Activated naive CD4-positive, alpha-beta T cell treated with anti-CD3 and anti-CD28 coated beads, Interleukin-2, amount 50 U/mL, for 24 hours (primary cell): ENCODE measurements at regions not wholly inside any gene's neighbourhood (a gene's known extent, or its start where the extent isn't known, plus 50 kb on each side); places are given as distances from the start of the nearest gene placed in this dataset.
A peak's percentile ranks its signal among the peaks of the same experiment; 100 is the strongest.

ENCODE experiments used
- H3K27ac Mint-ChIP-seq: one replicate; pipeline ENCODE4 v1.8.0; 2021; ENCODE audit warnings: mild to moderate bottlenecking, mixed read lengths
- H3K27me3 Mint-ChIP-seq: one replicate; pipeline ENCODE4 v1.8.0; 2021; ENCODE audit warnings: mixed read lengths
- H3K36me3 Mint-ChIP-seq: one replicate; pipeline ENCODE4 v1.8.0; 2021; ENCODE audit warnings: mixed read lengths
- H3K4me1 Mint-ChIP-seq: one replicate; pipeline ENCODE4 v1.8.0; 2021; ENCODE audit warnings: mixed read lengths
- H3K4me3 Mint-ChIP-seq: one replicate; pipeline ENCODE4 v1.8.0; 2021; ENCODE audit warnings: mild to moderate bottlenecking, mixed read lengths
- H3K9me3 Mint-ChIP-seq: one replicate; pipeline ENCODE4 v1.8.0; 2021; ENCODE audit warnings: mixed read lengths

GRCh38 chr2:207464007-207464406, 65.8 kb upstream of the CREB1 start:
- Mint-ChIP-seq H3K27ac (no peak overlapping the region), H3K4me1 (peaks cover 19% of the 10 kb centered on the region), H3K9me3 (no peaks in the 10 kb centered on the region), H3K4me3 (no peak overlapping the region), H3K36me3 (no peaks in the 10 kb centered on the region), H3K27me3 (no peaks in the 10 kb centered on the region)

- Mint-ChIP-seq H3K27me3 (no peaks in the 10 kb centered on the region), H3K4me1 (peaks cover 12% of the 10 kb centered on the region), H3K36me3 (no peaks in the 10 kb centered on the region), H3K27ac (no peak overlapping the region), H3K9me3 (no peaks in the 10 kb centered on the region), H3K4me3 (no peak overlapping the region)
Measured at GRCh38 chr2:207465894-207466293, 63.9 kb upstream of the CREB1 start.

GRCh38 chr2:207467716-207468347, 61.9 kb upstream of the CREB1 start:
- H3K4me1 Mint-ChIP-seq = peaks cover 13% of the 10 kb centered on the region
- no peaks in the 10 kb centered on the region for H3K36me3 Mint-ChIP-seq
- H3K9me3 Mint-ChIP-seq = no peaks in the 10 kb centered on the region
- H3K27ac Mint-ChIP-seq = no peak overlapping the region
- H3K27me3 Mint-ChIP-seq = no peaks in the 10 kb centered on the region
- H3K4me3 Mint-ChIP-seq = no peak overlapping the region

- Mint-ChIP-seq H3K4me3 (no peak overlapping the region), H3K27me3 (no peaks in the 10 kb centered on the region), H3K36me3 (no peaks in the 10 kb centered on the region), H3K27ac (no peak overlapping the region), H3K4me1 (peaks cover 17% of the 10 kb centered on the region), H3K9me3 (no peaks in the 10 kb centered on the region)
Measured at GRCh38 chr2:207468488-207468887, 61.3 kb upstream of the CREB1 start.

- no peaks in the 10 kb centered on the region for H3K27me3 Mint-ChIP-seq
Measured at GRCh38 chr2:207469451-207469850, 60.3 kb upstream of the CREB1 start.

GRCh38 chr2:207469943-207470729, 59.6 kb upstream of the CREB1 start:
- H3K36me3 Mint-ChIP-seq = no peaks in the 10 kb centered on the region
- H3K9me3 Mint-ChIP-seq = no peaks in the 10 kb centered on the region
- no peak overlapping the region for H3K4me3 Mint-ChIP-seq
- H3K27ac Mint-ChIP-seq = no peak overlapping the region
- no peaks in the 10 kb centered on the region for H3K27me3 Mint-ChIP-seq
- peaks cover 22% of the 10 kb centered on the region for H3K4me1 Mint-ChIP-seq

More at GRCh38 chr2:207469451-207469850, 60.3 kb upstream of the CREB1 start:
- H3K27ac Mint-ChIP-seq = no peak overlapping the region
- H3K4me1 Mint-ChIP-seq = peaks cover 15% of the 10 kb centered on the region
- H3K4me3 Mint-ChIP-seq = no peak overlapping the region
- H3K36me3 Mint-ChIP-seq = no peaks in the 10 kb centered on the region
- no peaks in the 10 kb centered on the region for H3K9me3 Mint-ChIP-seq

- Mint-ChIP-seq H3K9me3 (no peaks in the 10 kb centered on the region), H3K4me1 (peaks cover 27% of the 10 kb centered on the region), H3K27me3 (no peaks in the 10 kb centered on the region), H3K4me3 (no peak overlapping the region), H3K36me3 (no peaks in the 10 kb centered on the region), H3K27ac (no peak overlapping the region)
Measured at GRCh38 chr2:207471261-207471660, 58.5 kb upstream of the CREB1 start.

GRCh38 chr2:207472343-207473048, 57.3 kb upstream of the CREB1 start:
- no peaks in the 10 kb centered on the region for H3K36me3 Mint-ChIP-seq
- H3K27ac Mint-ChIP-seq = no peak overlapping the region
- peaks cover 27% of the 10 kb centered on the region for H3K4me1 Mint-ChIP-seq
- H3K4me3 Mint-ChIP-seq = no peak overlapping the region
- H3K9me3 Mint-ChIP-seq = no peaks in the 10 kb centered on the region
- no peaks in the 10 kb centered on the region for H3K27me3 Mint-ChIP-seq

- Mint-ChIP-seq H3K27ac (no peak overlapping the region), H3K4me3 (no peak overlapping the region), H3K36me3 (no peaks in the 10 kb centered on the region), H3K4me1 (peaks cover 24% of the 10 kb centered on the region), H3K9me3 (no peaks in the 10 kb centered on the region), H3K27me3 (no peaks in the 10 kb centered on the region)
Measured at GRCh38 chr2:207473049-207473930, 56.5 kb upstream of the CREB1 start.

GRCh38 chr2:207473931-207474235, 55.9 kb upstream of the CREB1 start:
- Mint-ChIP-seq H3K27me3 (no peaks in the 10 kb centered on the region), H3K36me3 (no peaks in the 10 kb centered on the region), H3K4me1 (peaks cover 30% of the 10 kb centered on the region), H3K9me3 (no peaks in the 10 kb centered on the region), H3K4me3 (no peak overlapping the region), H3K27ac (no peak overlapping the region)

GRCh38 chr2:207474863-207475485, 54.8 kb upstream of the CREB1 start:
- H3K27me3 Mint-ChIP-seq = no peaks in the 10 kb centered on the region
- peaks cover 41% of the 10 kb centered on the region for H3K4me1 Mint-ChIP-seq
- no peak overlapping the region for H3K27ac Mint-ChIP-seq
- H3K9me3 Mint-ChIP-seq = no peaks in the 10 kb centered on the region
- H3K36me3 Mint-ChIP-seq = no peaks in the 10 kb centered on the region
- no peak overlapping the region for H3K4me3 Mint-ChIP-seq

GRCh38 chr2:207475546-207475945, 54.2 kb upstream of the CREB1 start:
- Mint-ChIP-seq H3K27ac (no peak overlapping the region), H3K36me3 (no peaks in the 10 kb centered on the region), H3K4me3 (no peak overlapping the region), H3K4me1 (peaks cover 44% of the 10 kb centered on the region), H3K9me3 (no peaks in the 10 kb centered on the region), H3K27me3 (no peaks in the 10 kb centered on the region)

GRCh38 chr2:207477896-207478295, 51.9 kb upstream of the CREB1 start:
- no peak overlapping the region for H3K27ac Mint-ChIP-seq
- H3K9me3 Mint-ChIP-seq = no peaks in the 10 kb centered on the region
- no peaks in the 10 kb centered on the region for H3K36me3 Mint-ChIP-seq
- H3K27me3 Mint-ChIP-seq = no peaks in the 10 kb centered on the region
- H3K4me3 Mint-ChIP-seq = no peak overlapping the region
- H3K4me1 Mint-ChIP-seq = peaks cover 61% of the 10 kb centered on the region

GRCh38 chr2:207478572-207478971, 51.2 kb upstream of the CREB1 start:
- H3K4me3 Mint-ChIP-seq = no peak overlapping the region
- no peaks in the 10 kb centered on the region for H3K36me3 Mint-ChIP-seq
- H3K27ac Mint-ChIP-seq = peak overlapping the region; percentile 38
- no peaks in the 10 kb centered on the region for H3K27me3 Mint-ChIP-seq
- no peaks in the 10 kb centered on the region for H3K9me3 Mint-ChIP-seq
- peaks cover 60% of the 10 kb centered on the region for H3K4me1 Mint-ChIP-seq

GRCh38 chr2:207479198-207479785, 50.5 kb upstream of the CREB1 start:
- Mint-ChIP-seq H3K9me3 (no peaks in the 10 kb centered on the region), H3K4me1 (peaks cover 65% of the 10 kb centered on the region), H3K36me3 (no peaks in the 10 kb centered on the region), H3K4me3 (no peak overlapping the region), H3K27ac (no peak overlapping the region), H3K27me3 (no peaks in the 10 kb centered on the region)
